ENCODE measurements at regions not wholly inside any gene's neighbourhood (a gene's known extent, or its start where the extent isn't known, plus 50 kb on each side); places are given as distances from the start of the nearest gene placed in this dataset.
"Not testable (repeated sequence)": the region's sequence is repeated elsewhere in the genome, so short reads cannot be mapped to it uniquely, and the experiment has no call there.

GRCh38 chr9:102253099-102253498 lies 514.7 kb upstream of the GRIN3A start:
- DNase-seq (ENCODE audit: low spot score) (no peak), ATAC-seq (ENCODE audit: low read depth) (no peak)
- H3K9me3 ChIP-seq (ENCODE audit: severe bottlenecking): no peaks in the 10 kb centered on the region
- no peak for TF ChIP-seq CTCF (IDR thresholded peaks at IDR 0.05; ENCODE audit: poor library complexity, severe bottlenecking)
- H3K4me3 ChIP-seq (ENCODE audit: severe bottlenecking): no peak overlapping the region
- no peaks in the 10 kb centered on the region for H3K4me1 ChIP-seq (ENCODE audit: insufficient read depth, poor library complexity, severe bottlenecking)
- H3K27me3 ChIP-seq (ENCODE audit: insufficient read depth, poor library complexity, severe bottlenecking): peaks cover 20% of the 10 kb centered on the region
- no peak overlapping the region for H3K27ac ChIP-seq (ENCODE audit: poor library complexity, severe bottlenecking)
- H3K36me3 ChIP-seq (ENCODE audit: low read depth): no peaks in the 10 kb centered on the region

- Histone ChIP-seq H3K4me3 (ENCODE audit: severe bottlenecking) (no peak overlapping the region), H3K4me1 (ENCODE audit: insufficient read depth, poor library complexity, severe bottlenecking) (no peaks in the 10 kb centered on the region), H3K27me3 (ENCODE audit: insufficient read depth, poor library complexity, severe bottlenecking) (peaks cover 13% of the 10 kb centered on the region), H3K27ac (ENCODE audit: poor library complexity, severe bottlenecking) (no peak overlapping the region), H3K36me3 (ENCODE audit: low read depth) (no peaks in the 10 kb centered on the region), H3K9me3 (ENCODE audit: severe bottlenecking) (no peaks in the 10 kb centered on the region)
- no peak for TF ChIP-seq CTCF (IDR thresholded peaks at IDR 0.05; ENCODE audit: poor library complexity, severe bottlenecking)
- DNase-seq (ENCODE audit: low spot score): no peak
- no peak for ATAC-seq (ENCODE audit: low read depth)
These were observed 506.5 kb upstream of the GRIN3A start for GRCh38 chr9:102244916-102245315.

GRCh38 chr9:102237520-102237919 lies 499.1 kb upstream of the GRIN3A start:
- H3K9me3 ChIP-seq (ENCODE audit: severe bottlenecking): no peaks in the 10 kb centered on the region
- no peak for TF ChIP-seq CTCF (IDR thresholded peaks at IDR 0.05; ENCODE audit: poor library complexity, severe bottlenecking)
- DNase-seq (ENCODE audit: low spot score) (no peak), ATAC-seq (ENCODE audit: low read depth) (no peak)
- peaks cover 4% of the 10 kb centered on the region for H3K27me3 ChIP-seq (ENCODE audit: insufficient read depth, poor library complexity, severe bottlenecking)
- no peaks in the 10 kb centered on the region for H3K36me3 ChIP-seq (ENCODE audit: low read depth)
- H3K4me1 ChIP-seq (ENCODE audit: insufficient read depth, poor library complexity, severe bottlenecking): no peaks in the 10 kb centered on the region
- H3K27ac ChIP-seq (ENCODE audit: poor library complexity, severe bottlenecking): no peak overlapping the region
- H3K4me3 ChIP-seq (ENCODE audit: severe bottlenecking): no peak overlapping the region

GRCh38 chr9:102237094-102237493 lies 498.6 kb upstream of the GRIN3A start:
- no peaks in the 10 kb centered on the region for H3K9me3 ChIP-seq (ENCODE audit: severe bottlenecking)
- DNase-seq (ENCODE audit: low spot score) (no peak), ATAC-seq (ENCODE audit: low read depth) (no peak)
- H3K4me1 ChIP-seq (ENCODE audit: insufficient read depth, poor library complexity, severe bottlenecking): no peaks in the 10 kb centered on the region
- H3K36me3 ChIP-seq (ENCODE audit: low read depth): no peaks in the 10 kb centered on the region
- no peak for TF ChIP-seq CTCF (IDR thresholded peaks at IDR 0.05; ENCODE audit: poor library complexity, severe bottlenecking)
- no peak overlapping the region for H3K4me3 ChIP-seq (ENCODE audit: severe bottlenecking)
- peaks cover 4% of the 10 kb centered on the region for H3K27me3 ChIP-seq (ENCODE audit: insufficient read depth, poor library complexity, severe bottlenecking)
- no peak overlapping the region for H3K27ac ChIP-seq (ENCODE audit: poor library complexity, severe bottlenecking)

- not testable (repeated sequence) for H3K9me3 ChIP-seq (ENCODE audit: severe bottlenecking); ATAC-seq (ENCODE audit: low read depth)
These were observed 489.0 kb upstream of the GRIN3A start for GRCh38 chr9:102227416-102227815.

More at GRCh38 chr9:102227416-102227815, 489.0 kb upstream of the GRIN3A start:
- H3K4me1 ChIP-seq (ENCODE audit: insufficient read depth, poor library complexity, severe bottlenecking); H3K36me3 ChIP-seq (ENCODE audit: low read depth); DNase-seq (ENCODE audit: low spot score); H3K27ac ChIP-seq (ENCODE audit: poor library complexity, severe bottlenecking); H3K4me3 ChIP-seq (ENCODE audit: severe bottlenecking): not testable (repeated sequence)
- peaks cover 12% of the 10 kb centered on the region for H3K27me3 ChIP-seq (ENCODE audit: insufficient read depth, poor library complexity, severe bottlenecking)

All from RWPE2 (cell line).